Liver (tissue), 8 donors: ENCODE measurements at regions not wholly inside any gene's neighbourhood (a gene's known extent, or its start where the extent isn't known, plus 50 kb on each side); places are given as distances from the start of the nearest gene placed in this dataset.

Experiments used
- DNase-seq: peaks from one replicate; pipeline ENCODE4 v3.0.0-alpha.2; 2017; ENCODE audit warnings: low spot score
- H3K27ac ChIP-seq, 2 donors: one replicate each; pipeline ENCODE4 v1.7.0; 2013; ENCODE audit warnings: inconsistent platforms in 2 of 2, low read length in 2 of 2, control low read depth in 1 of 2, low read depth in 1 of 2, mild to moderate bottlenecking in 1 of 2
- H3K27me3 ChIP-seq, 4 donors: one replicate each; pipeline versions ENCODE4 v1.6.1 to v1.7.0; 2013; ENCODE audit warnings: low read length in 3 of 4, inconsistent platforms in 1 of 4, mild to moderate bottlenecking in 1 of 4, moderate library complexity in 1 of 4; ENCODE audit not compliant: control insufficient read depth in 4 of 4, insufficient read depth in 4 of 4
- H3K36me3 ChIP-seq, 4 donors: one replicate each; pipeline versions ENCODE4 v1.6.1 to v1.7.0; 2013; ENCODE audit warnings: low read length in 3 of 4, mild to moderate bottlenecking in 3 of 4, low read depth in 1 of 4, moderate library complexity in 1 of 4; ENCODE audit not compliant: control insufficient read depth in 4 of 4, insufficient read depth in 3 of 4
- H3K4me1 ChIP-seq, 4 donors: one replicate each; pipeline versions ENCODE4 v1.6.1 to v1.7.0; 2013; ENCODE audit warnings: low read length in 3 of 4, mild to moderate bottlenecking in 3 of 4, moderate library complexity in 1 of 4; ENCODE audit not compliant: control insufficient read depth in 4 of 4, insufficient read depth in 4 of 4
- H3K4me3 ChIP-seq, 3 donors: one replicate each; pipeline versions ENCODE4 v1.6.1 to v1.7.0; 2013; ENCODE audit warnings: low read length in 3 of 3, control low read depth in 1 of 3, low read depth in 1 of 3, mild to moderate bottlenecking in 1 of 3
- H3K9ac ChIP-seq, 2 donors: one replicate each; pipeline ENCODE4 v1.7.0; 2013; ENCODE audit warnings: low read length in 2 of 2, mild to moderate bottlenecking in 2 of 2, moderate library complexity in 2 of 2, control low read depth in 1 of 2, low read depth in 1 of 2
- H3K9me3 ChIP-seq, 4 donors: one replicate each; pipeline versions ENCODE4 v1.6.1 to v1.7.0; 2013; ENCODE audit warnings: low read length in 3 of 4; ENCODE audit not compliant: control insufficient read depth in 4 of 4
- ATF3 ChIP-seq: IDR thresholded peaks from 2 replicates; pipeline ENCODE4 v1.6.1; 2016; ENCODE audit warnings: antibody characterized with exemption
- CTCF ChIP-seq: fragments of 150-350 bp; IDR thresholded peaks from 2 replicates; pipeline ENCODE4 v1.5.1; 2017; ENCODE audit warnings: improper control_type of control experiment, low read depth, low read length; ENCODE audit not compliant: missing input control
- EGR1 ChIP-seq, 2 donors: IDR thresholded peaks; 2 replicates each; pipeline ENCODE4 v1.6.1; 2016 to 2018; ENCODE audit warnings: antibody characterized with exemption in 2 of 2, low read depth in 2 of 2
- FOXA1 ChIP-seq: IDR thresholded peaks from 2 replicates; pipeline ENCODE4 v1.6.1; 2016; ENCODE audit warnings: antibody characterized with exemption
- FOXA2 ChIP-seq: IDR thresholded peaks from 2 replicates; pipeline ENCODE4 v1.6.1; 2016; ENCODE audit warnings: antibody characterized with exemption
- GABPA ChIP-seq, 2 donors: IDR thresholded peaks in 1 of 2; conservative IDR thresholded peaks in 1 of 2; 2 replicates each; pipeline ENCODE4 v1.6.1; 2016; ENCODE audit warnings: antibody characterized with exemption in 2 of 2, mild to moderate bottlenecking in 1 of 2, moderate library complexity in 1 of 2
- HNF4A ChIP-seq, 2 donors: conservative IDR thresholded peaks; 2 replicates each; pipeline ENCODE4 v1.6.1; 2016; ENCODE audit warnings: antibody characterized with exemption in 2 of 2, mild to moderate bottlenecking in 2 of 2
- HNF4G ChIP-seq: IDR thresholded peaks from 2 replicates; pipeline ENCODE4 v1.6.1; 2016; ENCODE audit warnings: antibody characterized with exemption
- JUND ChIP-seq, 2 donors: IDR thresholded peaks; 2 replicates each; pipeline ENCODE4 v1.6.1; 2016; ENCODE audit warnings: antibody characterized with exemption in 2 of 2
- MAX ChIP-seq: IDR thresholded peaks from 2 replicates; pipeline ENCODE4 v1.6.1; 2016; ENCODE audit warnings: antibody characterized with exemption
- NR2F2 ChIP-seq: IDR thresholded peaks from 2 replicates; pipeline ENCODE4 v1.6.1; 2016; ENCODE audit warnings: antibody characterized with exemption
- RAD21 ChIP-seq, 2 donors: IDR thresholded peaks; 2 replicates each; pipeline ENCODE4 v1.6.1; 2016; ENCODE audit warnings: antibody characterized with exemption in 2 of 2, mild to moderate bottlenecking in 2 of 2
- REST ChIP-seq: IDR thresholded peaks from 2 replicates; pipeline ENCODE4 v1.6.1; 2016; ENCODE audit warnings: antibody characterized with exemption, mild to moderate bottlenecking
- RXRA ChIP-seq, 2 donors: IDR thresholded peaks; 2 replicates each; pipeline ENCODE4 v1.6.1; 2017 to 2018; ENCODE audit warnings: antibody characterized with exemption in 2 of 2, mild to moderate bottlenecking in 1 of 2
- SP1 ChIP-seq: IDR thresholded peaks from 2 replicates; pipeline ENCODE4 v1.6.1; 2018; ENCODE audit warnings: antibody characterized with exemption, mild to moderate bottlenecking
- TAF1 ChIP-seq: conservative IDR thresholded peaks from 2 replicates; pipeline ENCODE4 v1.6.1; 2016; ENCODE audit warnings: antibody characterized with exemption, mild to moderate bottlenecking
- YY1 ChIP-seq: IDR thresholded peaks from 2 replicates; pipeline ENCODE4 v1.6.1; 2016; ENCODE audit warnings: antibody characterized with exemption, mild to moderate bottlenecking
- ZBTB33 ChIP-seq: IDR thresholded peaks from 2 replicates; pipeline ENCODE4 v1.6.1; 2016; ENCODE audit warnings: antibody characterized with exemption
- WGBS: extraction: QIAGEN DNeasy Blood & Tissue Kit; methylation state at CpG from one replicate; pipeline ENCODE4 v1.1.7; 2013; 5-methylcytosine and 5-hydroxymethylcytosine counted together
- donor health status: healthy.
- donor health status: healthy.
- donor health status: healthy.
- donor health status: healthy.
- donor health status: healthy.

GRCh38 chr15:31243895-31244294 lies 82.7 kb upstream of the KLF13 start:
- no peak for DNase-seq

GRCh38 chr15:31245135-31245689 lies 81.4 kb upstream of the KLF13 start:
- no peaks in the 10 kb centered on the region for H3K36me3 ChIP-seq
- no peak for DNase-seq
- H3K9me3 ChIP-seq: no peaks in the 10 kb centered on the region
- H3K27me3 ChIP-seq: no peaks in the 10 kb centered on the region
- WGBS: 93% methylated on average over 4 of the region's 4 CpGs
- no peaks in the 10 kb centered on the region for H3K4me1 ChIP-seq
- no peak overlapping the region for H3K27ac ChIP-seq
- H3K9ac ChIP-seq: no peak overlapping the region
- H3K4me3 ChIP-seq: no peak overlapping the region
- TF ChIP-seq YY1: no peak
- TF ChIP-seq RAD21 (IDR thresholded peaks at IDR 0.05): no peak
- no peak for TF ChIP-seq GABPA (IDR thresholded peaks at IDR 0.05 in 1 of 2, conservative IDR thresholded peaks at IDR 0.05 in 1 of 2)
- no peak for TF ChIP-seq HNF4G
- no peak for TF ChIP-seq MAX
- TF ChIP-seq HNF4A (conservative IDR thresholded peaks at IDR 0.05): no peak
- TF ChIP-seq ATF3: no peak
- no peak for TF ChIP-seq CTCF
- no peak for TF ChIP-seq SP1
- no peak for TF ChIP-seq RXRA (IDR thresholded peaks at IDR 0.05)
- no peak for TF ChIP-seq NR2F2
- no peak for TF ChIP-seq TAF1
- TF ChIP-seq FOXA1: no peak
- no peak for TF ChIP-seq FOXA2
- TF ChIP-seq JUND (IDR thresholded peaks at IDR 0.05): no peak
- no peak for TF ChIP-seq REST
- TF ChIP-seq ZBTB33: no peak
- TF ChIP-seq EGR1 (IDR thresholded peaks at IDR 0.05; ENCODE audit: low read depth in 2 of 2): no peak

More at GRCh38 chr15:31243895-31244294, 82.7 kb upstream of the KLF13 start:
- TF ChIP-seq FOXA2: no peak
- TF ChIP-seq EGR1 (IDR thresholded peaks at IDR 0.05; ENCODE audit: low read depth in 2 of 2): no peak
- TF ChIP-seq ATF3: no peak
- TF ChIP-seq YY1: no peak
- no peaks in the 10 kb centered on the region for H3K36me3 ChIP-seq
- H3K27me3 ChIP-seq: no peaks in the 10 kb centered on the region
- WGBS: 82% methylated on average over 3 of the region's 3 CpGs
- H3K4me3 ChIP-seq: no peak overlapping the region
- H3K9me3 ChIP-seq: no peaks in the 10 kb centered on the region
- no peaks in the 10 kb centered on the region for H3K4me1 ChIP-seq
- no peak overlapping the region for H3K9ac ChIP-seq
- no peak overlapping the region for H3K27ac ChIP-seq
